NCI-H460 (cell line): ENCODE measurements at regions not wholly inside any gene's neighbourhood (a gene's known extent, or its start where the extent isn't known, plus 50 kb on each side); places are given as distances from the start of the nearest gene placed in this dataset.
"Not testable (repeated sequence)": the region's sequence is repeated elsewhere in the genome, so short reads cannot be mapped to it uniquely, and the experiment has no call there.

Experiments
- DNase-seq: peaks from one replicate; pipeline ENCODE4 v3.0.0-alpha.2; 2016; ENCODE audit warnings: low read depth; ENCODE audit errors: extremely low read depth

GRCh38 chr2:168300460-168300859 is 53.1 kb upstream of the STK39 start:
- no peak for DNase-seq

- DNase-seq, result no peak
Observed at GRCh38 chr2:168304024-168304681, 56.8 kb upstream of the STK39 start.

- DNase-seq, result no peak
Observed at GRCh38 chr2:168307379-168307778, 60.0 kb upstream of the STK39 start.

- DNase-seq, result no peak
Observed at GRCh38 chr2:168310580-168310979, 63.2 kb upstream of the STK39 start.

DNA sequence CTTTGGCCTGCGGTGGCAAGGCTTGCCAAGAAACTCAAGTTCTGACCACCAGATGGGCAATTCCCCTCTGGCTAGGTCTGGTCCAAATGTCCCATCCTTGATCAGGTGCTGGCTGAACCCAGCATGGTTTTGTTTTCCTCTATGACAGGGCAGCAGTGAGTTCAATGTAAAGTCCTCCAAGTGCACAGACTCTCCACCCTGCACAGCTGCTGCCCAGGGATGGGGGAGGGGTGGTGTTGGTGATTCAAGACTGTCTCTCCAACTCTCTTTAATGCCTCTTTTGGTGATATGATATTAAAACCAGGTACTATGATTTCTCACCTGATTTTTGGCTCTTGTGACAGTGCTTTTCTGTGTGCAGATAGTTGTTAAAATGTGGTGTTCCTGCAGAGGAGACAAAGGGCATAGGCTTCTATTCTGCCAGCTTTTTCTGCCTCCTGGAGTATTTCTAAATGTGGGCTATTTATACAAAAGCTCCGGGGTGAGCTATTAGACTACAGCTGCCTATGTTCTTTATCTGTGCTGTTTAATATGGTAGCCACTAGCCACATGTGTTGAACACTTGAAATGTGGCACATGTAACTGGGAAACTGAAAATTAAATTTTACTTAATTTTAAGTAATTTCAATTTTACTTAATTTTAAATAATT is 64.0 kb upstream of the STK39 start:
- no peak for DNase-seq

DNA sequence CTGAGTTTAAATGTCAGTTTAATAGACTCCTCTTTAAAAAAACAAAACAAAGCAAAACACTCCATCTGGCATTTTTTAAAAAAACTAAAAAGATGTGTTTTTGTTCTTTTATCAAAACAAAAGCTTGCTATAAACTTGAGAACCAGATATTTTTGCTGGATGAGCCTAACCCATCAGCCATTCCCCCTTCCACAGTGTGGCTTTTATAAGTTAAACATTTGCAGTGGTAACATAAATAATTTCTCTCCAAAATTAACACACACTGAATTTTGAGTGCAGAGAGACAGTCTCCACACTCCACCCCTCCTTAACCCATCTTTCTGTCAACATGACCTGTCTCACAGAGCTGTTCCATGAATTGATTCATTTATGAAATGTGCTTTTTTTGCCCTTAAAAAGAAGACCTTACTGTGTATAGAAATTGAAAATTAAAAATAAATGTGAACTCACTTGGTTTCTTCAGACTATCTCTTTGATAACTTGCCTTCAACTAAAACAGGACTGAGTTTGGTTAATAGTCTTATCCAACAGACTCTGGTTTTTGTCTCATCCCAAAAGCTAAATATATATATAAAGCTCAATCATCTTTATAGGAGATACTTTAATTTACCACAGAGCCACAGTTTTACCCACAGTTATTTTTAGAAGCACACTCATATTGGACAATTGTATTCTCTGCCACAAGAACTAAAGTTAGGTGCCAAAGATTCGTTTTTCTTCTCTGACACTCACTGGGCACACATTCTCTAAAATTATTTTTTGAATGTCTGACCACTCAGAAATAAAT is 64.8 kb upstream of the STK39 start:
- DNase-seq, result no peak

GRCh38 chr2:168314236-168314635 is 66.8 kb upstream of the STK39 start:
- DNase-seq, result no peak

- no peak for DNase-seq
Observed at GRCh38 chr2:168315331-168316072, 68.1 kb upstream of the STK39 start.

- no peak for DNase-seq
Observed at GRCh38 chr2:168316073-168316440, 68.7 kb upstream of the STK39 start.

DNA sequence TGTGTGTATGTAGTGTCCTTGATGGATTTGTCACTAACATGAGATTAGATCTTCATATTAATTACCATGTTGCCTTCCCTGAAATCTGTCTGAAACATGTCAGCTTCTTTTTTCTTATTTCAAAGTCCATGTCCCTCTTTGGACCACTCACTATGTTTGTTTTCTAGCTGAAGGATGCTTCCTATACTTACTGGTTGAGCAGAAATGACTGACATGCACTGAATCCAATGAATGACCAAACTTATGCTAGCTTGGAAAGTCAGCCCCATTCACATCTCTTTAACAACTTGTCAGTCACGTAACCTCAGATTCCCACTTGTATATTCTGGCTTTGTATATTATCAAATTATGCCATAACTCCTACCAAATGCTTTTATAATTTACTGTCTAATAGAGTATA is 69.9 kb upstream of the STK39 start:
- DNase-seq, result no peak

DNA sequence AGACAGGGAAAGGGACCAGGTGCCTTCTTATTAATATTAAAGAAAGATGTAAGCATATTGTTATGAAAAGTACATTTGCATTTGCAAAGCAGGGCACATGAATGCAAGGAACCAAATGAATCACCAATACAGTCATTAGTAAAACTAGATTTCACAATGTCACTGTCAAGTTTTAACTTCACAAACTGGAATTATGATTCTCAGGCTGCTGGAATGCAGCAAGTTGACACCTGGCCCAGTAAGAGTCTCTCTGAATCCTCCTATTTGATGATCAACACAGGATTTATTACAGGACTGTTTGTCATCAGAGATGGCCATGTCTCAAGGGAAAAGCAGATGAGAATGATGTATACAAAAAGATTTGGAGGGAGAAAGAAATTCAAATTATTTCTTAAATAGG is 72.9 kb upstream of the STK39 start:
- DNase-seq, result no peak

- no peak for DNase-seq
Observed at GRCh38 chr2:168322325-168323007, 75.1 kb upstream of the STK39 start.

DNA sequence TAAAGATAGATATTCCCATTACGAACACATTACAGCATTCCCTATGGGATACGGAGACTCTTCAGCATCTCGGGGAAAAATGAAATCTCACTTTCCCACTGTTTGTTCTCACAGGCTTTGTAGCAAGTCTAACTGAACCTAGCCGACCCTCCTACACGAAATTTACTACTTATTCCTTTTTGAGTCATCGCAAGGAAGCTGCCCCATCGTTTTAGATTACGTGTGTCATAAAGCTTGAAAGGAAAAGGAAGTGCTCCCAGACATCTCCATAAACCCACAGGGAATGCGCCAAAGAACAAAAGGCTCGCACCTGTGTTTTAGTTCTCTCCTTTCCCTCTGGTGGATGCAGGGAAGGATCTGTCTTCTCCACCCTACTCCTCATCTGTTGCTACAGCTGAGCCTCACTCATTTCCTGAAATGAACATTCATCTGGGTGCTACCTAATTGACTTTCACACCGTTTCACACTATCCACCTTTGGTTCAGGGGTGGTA is 76.2 kb upstream of the STK39 start:
- no peak for DNase-seq

GRCh38 chr2:168326572-168326971 is 79.2 kb upstream of the STK39 start:
- no peak for DNase-seq

DNA sequence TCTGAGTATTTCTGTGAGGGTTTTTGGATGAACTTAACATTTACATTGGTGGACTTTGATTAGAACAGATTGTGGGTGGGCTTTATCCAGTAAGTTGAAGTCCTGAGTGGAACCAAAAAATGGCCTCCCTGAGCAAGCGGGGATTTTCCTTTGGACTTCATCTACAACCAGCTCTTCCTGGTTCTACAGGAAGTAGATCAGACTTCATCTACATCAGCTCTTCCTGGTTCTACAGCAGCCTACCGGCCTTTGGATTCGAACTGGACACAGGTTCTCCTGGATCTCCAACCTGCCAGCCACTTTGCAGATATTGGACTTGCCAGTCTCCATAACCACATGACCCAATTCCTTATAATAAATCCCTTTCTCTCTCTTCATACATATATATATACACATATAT is 79.9 kb upstream of the STK39 start:
- no peak for DNase-seq

DNA sequence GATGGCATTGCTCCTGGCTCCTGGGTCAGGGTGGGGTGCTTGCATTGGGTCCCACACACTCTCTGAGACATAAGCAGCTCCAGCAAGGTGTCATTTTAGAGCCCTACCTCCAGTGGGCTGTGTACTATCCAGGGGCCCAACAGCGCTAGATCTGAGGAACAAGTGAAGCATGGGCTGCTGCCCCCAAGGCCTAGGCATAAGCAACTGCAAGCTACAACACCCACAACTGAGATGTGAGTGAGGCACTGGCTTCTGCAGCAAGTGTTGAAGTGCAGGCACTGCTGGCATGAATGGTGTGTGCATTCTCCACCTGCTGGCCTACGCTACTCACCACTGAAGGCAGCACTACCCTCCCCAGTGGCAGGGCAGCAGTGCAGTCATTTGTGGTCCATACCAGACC is 81.0 kb upstream of the STK39 start:
- DNase-seq, result no peak

DNA sequence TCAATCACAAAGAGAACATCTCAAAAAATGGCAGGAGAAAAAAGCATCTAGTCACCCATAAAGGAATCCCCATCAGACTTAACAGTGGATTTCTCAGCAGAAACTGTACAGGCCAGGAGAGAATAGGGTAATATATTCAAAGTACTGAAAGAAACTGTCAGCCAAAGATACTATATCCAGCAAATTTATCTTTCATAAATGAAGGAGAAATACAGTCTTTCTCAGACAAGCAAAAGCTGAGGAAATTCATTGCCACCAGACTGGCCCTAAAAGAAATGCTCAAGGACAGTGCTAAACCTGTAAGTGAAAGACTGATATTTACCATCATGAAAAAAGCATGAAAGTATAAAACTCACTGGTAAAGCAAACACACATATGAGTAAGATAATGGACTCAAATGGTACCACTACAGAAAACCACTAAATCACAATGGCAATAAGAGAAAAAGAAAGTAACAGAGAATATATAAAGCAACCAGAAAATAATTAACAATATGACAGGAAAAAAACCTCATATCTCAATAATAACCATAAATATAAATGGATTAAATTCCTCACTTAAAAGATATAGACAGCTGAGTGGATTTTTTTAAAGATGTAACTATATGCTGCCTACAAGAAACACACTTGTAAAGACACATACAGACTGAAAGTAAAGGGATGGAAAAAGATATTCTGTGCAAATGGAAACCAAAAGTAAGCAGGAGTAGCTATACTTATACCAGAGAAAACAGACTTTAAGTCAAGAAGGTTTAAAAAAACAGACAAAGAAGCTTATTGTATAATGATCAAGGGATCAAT is 83.4 kb upstream of the STK39 start:
- DNase-seq, result no peak

- not testable (repeated sequence) for DNase-seq
Observed at GRCh38 chr2:168335254-168335653, 87.9 kb upstream of the STK39 start.

GRCh38 chr2:168336786-168337388 is 89.5 kb upstream of the STK39 start:
- no peak for DNase-seq
